MM.1S (cell line): ENCODE measurements at regions not wholly inside any gene's neighbourhood (a gene's known extent, or its start where the extent isn't known, plus 50 kb on each side); places are given as distances from the start of the nearest gene placed in this dataset.

Experiments
- DNase-seq: peaks from one replicate; pipeline ENCODE4 v3.0.0-alpha.2; 2015
- H2AFZ ChIP-seq: fragments of 300-600 bp; sonication (generic); 2 replicates; pipeline ENCODE4 v1.6.0; 2016; ENCODE audit warnings: antibody characterized with exemption, low read length
- H3F3A ChIP-seq: fragments of 300-600 bp; sonication (generic); 2 replicates; pipeline ENCODE4 v1.6.1; 2016; ENCODE audit warnings: mild to moderate bottlenecking, antibody characterized with exemption, low read length, moderate library complexity, mixed read lengths; ENCODE audit not compliant: insufficient read depth
- H3K27ac ChIP-seq: fragments of 300-600 bp; sonication (generic); 2 replicates; pipeline ENCODE4 v1.5.1; 2016; ENCODE audit warnings: mild to moderate bottlenecking, low read length
- H3K27me3 ChIP-seq: fragments of 300-600 bp; sonication (generic); replicated peaks from 2 replicates; pipeline ENCODE4 v1.6.0; 2016; ENCODE audit warnings: low read length; ENCODE audit not compliant: insufficient read depth
- H3K36me3 ChIP-seq: fragments of 300-600 bp; sonication (generic); replicated peaks from 2 replicates; pipeline ENCODE4 v1.6.1; 2016; ENCODE audit warnings: mild to moderate bottlenecking, low read length, mixed read lengths; ENCODE audit not compliant: insufficient read depth
- H3K4me1 ChIP-seq: fragments of 300-600 bp; sonication (generic); 2 replicates; pipeline ENCODE4 v1.6.1; 2016; ENCODE audit warnings: low read length, mixed read lengths
- H3K4me2 ChIP-seq: fragments of 300-600 bp; sonication (generic); 2 replicates; pipeline ENCODE4 v1.6.0; 2016; ENCODE audit warnings: low read depth, low read length
- H3K4me3 ChIP-seq: fragments of 300-600 bp; sonication (generic); 2 replicates; pipeline ENCODE4 v1.5.1; 2016; ENCODE audit warnings: low read length, mixed read lengths
- H3K79me2 ChIP-seq: fragments of 300-600 bp; sonication (generic); 2 replicates; pipeline ENCODE4 v1.6.1; 2016; ENCODE audit warnings: mixed run types, low read length, mixed read lengths
- H3K9ac ChIP-seq: fragments of 300-600 bp; sonication (generic); 2 replicates; pipeline ENCODE4 v1.6.1; 2016; ENCODE audit warnings: low read length, mixed read lengths
- H3K9me2 ChIP-seq: fragments of 300-600 bp; sonication (generic); replicated peaks from 2 replicates; pipeline ENCODE4 v1.6.1; 2016; ENCODE audit warnings: mild to moderate bottlenecking, low read length, mixed read lengths; ENCODE audit not compliant: insufficient read depth
- H3K9me3 ChIP-seq: fragments of 300-600 bp; sonication (generic); replicated peaks from 2 replicates; pipeline ENCODE4 v1.6.1; 2016; ENCODE audit warnings: mild to moderate bottlenecking, low read length, mixed read lengths; ENCODE audit not compliant: insufficient read depth
- H4K20me1 ChIP-seq: fragments of 300-600 bp; sonication (generic); 2 replicates; pipeline ENCODE4 v1.6.1; 2016; ENCODE audit warnings: mild to moderate bottlenecking, low read length, moderate library complexity, mixed read lengths; ENCODE audit not compliant: insufficient read depth
- EZH2 ChIP-seq: fragments of 300-600 bp; sonication (generic); optimal IDR thresholded peaks from 2 replicates; pipeline ENCODE3; 2017; ENCODE audit warnings: low read depth, mild to moderate bottlenecking, antibody characterized with exemption, low read length, mixed read lengths
- EZH2phosphoT487 ChIP-seq: fragments of 300-600 bp; sonication (generic); IDR thresholded peaks from 2 replicates; pipeline ENCODE4 v1.6.1; 2018; ENCODE audit warnings: antibody characterized with exemption, low read length
- TF ChIP-seq, protein P1 (sequence below): fragments of 300-600 bp; sonication (generic); IDR thresholded peaks from 2 replicates; pipeline ENCODE4 v1.5.1; 2016; ENCODE audit warnings: antibody characterized with exemption, low read length, mixed read lengths

DNA sequence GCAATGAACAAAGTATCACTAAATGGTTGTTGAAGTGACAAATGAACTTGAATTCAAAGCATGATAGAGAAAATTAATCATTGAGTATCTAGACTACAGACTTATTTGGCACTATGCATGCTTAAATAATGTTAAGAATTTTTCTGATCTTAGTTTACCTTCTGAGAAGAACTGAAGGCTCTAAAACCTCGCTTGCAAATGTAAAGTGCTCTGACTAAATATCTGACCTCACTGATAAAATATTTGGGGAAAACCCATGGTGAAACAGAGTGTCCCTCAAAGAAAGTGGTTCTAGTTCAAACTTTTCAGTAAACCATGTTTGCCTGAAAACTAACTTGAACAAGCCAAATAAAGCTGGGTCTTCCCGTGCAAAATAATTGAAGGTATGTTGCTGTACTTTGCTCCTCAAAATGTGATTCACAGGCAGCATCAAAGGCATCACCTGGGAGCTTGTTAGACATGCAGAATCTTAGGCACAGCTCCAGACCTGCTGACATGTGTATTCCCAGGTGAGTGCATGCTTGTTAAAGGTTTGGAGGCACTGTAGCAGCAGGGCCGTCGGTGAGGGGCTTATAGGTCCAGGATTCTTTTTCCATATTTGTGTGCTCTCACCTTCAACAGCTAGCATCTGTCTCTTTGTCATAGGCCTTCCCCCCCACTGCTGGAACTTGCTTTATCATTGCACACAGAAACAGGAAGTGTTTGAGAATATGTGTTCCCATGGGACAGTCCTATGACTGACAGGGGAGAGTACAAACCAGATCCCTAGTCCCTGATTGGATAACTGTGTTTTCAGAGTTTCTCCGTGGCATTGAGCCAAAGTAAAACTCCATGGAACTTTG is 524.2 kb upstream of the LMCD1 start:
- Histone ChIP-seq H3K79me2 (no peaks in the 10 kb centered on the region), H4K20me1 (no peaks in the 10 kb centered on the region), H2AFZ (no peak overlapping the region), H3K9me3 (no peaks in the 10 kb centered on the region), H3K36me3 (no peaks in the 10 kb centered on the region), H3K9ac (no peak overlapping the region), H3K9me2 (no peaks in the 10 kb centered on the region), H3F3A (no peaks in the 10 kb centered on the region), H3K4me3 (no peak overlapping the region), H3K4me1 (no peaks in the 10 kb centered on the region), H3K27me3 (no peaks in the 10 kb centered on the region), H3K4me2 (no peak overlapping the region), H3K27ac (no peak overlapping the region)
- TF ChIP-seq, protein P1, sequence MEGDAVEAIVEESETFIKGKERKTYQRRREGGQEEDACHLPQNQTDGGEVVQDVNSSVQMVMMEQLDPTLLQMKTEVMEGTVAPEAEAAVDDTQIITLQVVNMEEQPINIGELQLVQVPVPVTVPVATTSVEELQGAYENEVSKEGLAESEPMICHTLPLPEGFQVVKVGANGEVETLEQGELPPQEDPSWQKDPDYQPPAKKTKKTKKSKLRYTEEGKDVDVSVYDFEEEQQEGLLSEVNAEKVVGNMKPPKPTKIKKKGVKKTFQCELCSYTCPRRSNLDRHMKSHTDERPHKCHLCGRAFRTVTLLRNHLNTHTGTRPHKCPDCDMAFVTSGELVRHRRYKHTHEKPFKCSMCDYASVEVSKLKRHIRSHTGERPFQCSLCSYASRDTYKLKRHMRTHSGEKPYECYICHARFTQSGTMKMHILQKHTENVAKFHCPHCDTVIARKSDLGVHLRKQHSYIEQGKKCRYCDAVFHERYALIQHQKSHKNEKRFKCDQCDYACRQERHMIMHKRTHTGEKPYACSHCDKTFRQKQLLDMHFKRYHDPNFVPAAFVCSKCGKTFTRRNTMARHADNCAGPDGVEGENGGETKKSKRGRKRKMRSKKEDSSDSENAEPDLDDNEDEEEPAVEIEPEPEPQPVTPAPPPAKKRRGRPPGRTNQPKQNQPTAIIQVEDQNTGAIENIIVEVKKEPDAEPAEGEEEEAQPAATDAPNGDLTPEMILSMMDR: no peak
- no peak for TF ChIP-seq EZH2
- no peak for TF ChIP-seq EZH2phosphoT487
- no peak for DNase-seq

DNA sequence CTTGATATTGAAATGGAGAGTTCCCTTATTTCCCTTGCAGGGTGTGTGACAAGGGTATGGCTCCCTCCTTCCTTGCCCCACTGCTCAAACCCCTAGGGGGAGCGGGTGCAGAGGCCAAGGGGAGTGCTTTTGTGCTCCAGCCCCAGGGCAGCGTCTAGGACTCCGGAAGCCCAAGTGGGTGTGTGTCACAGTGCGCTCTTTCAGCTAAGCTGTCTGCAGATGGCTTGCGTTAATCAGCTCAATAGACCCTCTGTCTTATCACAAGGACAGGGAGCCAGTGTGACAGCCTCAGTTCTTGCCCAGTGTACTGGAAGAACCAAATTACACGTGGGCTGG is 523.6 kb upstream of the LMCD1 start:
- H3K4me3 ChIP-seq: no peak overlapping the region
- TF ChIP-seq, protein P1: no peak
- no peak for TF ChIP-seq EZH2phosphoT487
- no peak for TF ChIP-seq EZH2
- DNase-seq: no peak
- no peak overlapping the region for H3K27ac ChIP-seq
- H3K4me1 ChIP-seq: no peaks in the 10 kb centered on the region
- H3K9me3 ChIP-seq: no peaks in the 10 kb centered on the region
- no peaks in the 10 kb centered on the region for H3F3A ChIP-seq
- no peaks in the 10 kb centered on the region for H4K20me1 ChIP-seq
- H3K9ac ChIP-seq: no peak overlapping the region
- H3K27me3 ChIP-seq: no peaks in the 10 kb centered on the region
- H3K36me3 ChIP-seq: no peaks in the 10 kb centered on the region
- H3K79me2 ChIP-seq: no peaks in the 10 kb centered on the region
- no peak overlapping the region for H3K4me2 ChIP-seq
- no peaks in the 10 kb centered on the region for H3K9me2 ChIP-seq
- no peak overlapping the region for H2AFZ ChIP-seq

DNA sequence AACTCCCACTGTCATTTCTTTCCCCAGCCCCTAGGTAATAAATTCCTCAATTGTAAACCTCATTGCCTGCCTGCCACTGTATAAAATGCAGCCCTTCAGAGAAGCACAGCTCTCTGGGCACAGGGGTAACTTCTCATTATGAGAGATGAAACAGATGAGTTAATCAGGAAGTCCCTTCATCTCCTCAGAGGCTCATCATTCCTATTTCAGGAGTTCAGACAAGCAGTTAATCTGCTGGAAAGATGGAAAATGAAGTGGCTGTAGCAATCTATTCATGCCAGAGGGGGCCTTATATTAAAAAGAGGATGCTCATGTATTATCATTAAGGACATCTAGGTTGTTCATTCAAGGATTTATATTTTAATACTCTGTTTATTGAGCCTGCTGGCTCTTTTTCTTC is 519.5 kb upstream of the LMCD1 start:
- no peaks in the 10 kb centered on the region for H3K9me2 ChIP-seq
- TF ChIP-seq EZH2phosphoT487: no peak
- TF ChIP-seq, protein P1: no peak

More for the DNA sequence above, 519.5 kb upstream of the LMCD1 start:
- no peaks in the 10 kb centered on the region for H4K20me1 ChIP-seq
- DNase-seq: no peak
- H3K27ac ChIP-seq: no peak overlapping the region
- no peaks in the 10 kb centered on the region for H3F3A ChIP-seq
- no peaks in the 10 kb centered on the region for H3K79me2 ChIP-seq
- no peak overlapping the region for H3K9ac ChIP-seq
- no peaks in the 10 kb centered on the region for H3K27me3 ChIP-seq
- H3K4me1 ChIP-seq: no peaks in the 10 kb centered on the region
- H3K9me3 ChIP-seq: no peaks in the 10 kb centered on the region
- no peak overlapping the region for H3K4me3 ChIP-seq
- no peak overlapping the region for H3K4me2 ChIP-seq
- H3K36me3 ChIP-seq: no peaks in the 10 kb centered on the region
- no peak overlapping the region for H2AFZ ChIP-seq
